ENCODE measurements at regions not wholly inside any gene's neighbourhood (a gene's known extent, or its start where the extent isn't known, plus 50 kb on each side); places are given as distances from the start of the nearest gene placed in this dataset.

GRCh38 chrX:131734621-131735020 lies 190.7 kb downstream of the OR13H1 start:
- no peak for DNase-seq
- no peak for ATAC-seq
- no peak overlapping the region for H3K4me3 Mint-ChIP-seq
- H3K27me3 Mint-ChIP-seq: no peaks in the 10 kb centered on the region
- no peak overlapping the region for H3K27ac Mint-ChIP-seq
- no peaks in the 10 kb centered on the region for H3K4me1 Mint-ChIP-seq
- no peaks in the 10 kb centered on the region for H3K9me3 Mint-ChIP-seq

GRCh38 chrX:131735127-131735526 lies 191.3 kb downstream of the OR13H1 start:
- no peaks in the 10 kb centered on the region for H3K9me3 Mint-ChIP-seq
- H3K27me3 Mint-ChIP-seq: no peaks in the 10 kb centered on the region
- no peak for ATAC-seq
- no peak overlapping the region for H3K27ac Mint-ChIP-seq
- no peak for DNase-seq
- H3K4me3 Mint-ChIP-seq: no peak overlapping the region
- H3K4me1 Mint-ChIP-seq: no peaks in the 10 kb centered on the region

- Mint-ChIP-seq H3K27me3 (no peaks in the 10 kb centered on the region), H3K4me1 (no peaks in the 10 kb centered on the region), H3K4me3 (no peak overlapping the region), H3K9me3 (peaks cover 4 to 8% of the 10 kb centered on the region in 2 donors), H3K27ac (no peak overlapping the region)
- DNase-seq (no peak), ATAC-seq (no peak)
These were observed 195.9 kb downstream of the OR13H1 start for GRCh38 chrX:131739823-131740222.

GRCh38 chrX:131741103-131741581 lies 197.3 kb downstream of the OR13H1 start:
- no peak for ATAC-seq
- Mint-ChIP-seq H3K27me3 (no peaks in the 10 kb centered on the region), H3K4me3 (no peak overlapping the region), H3K9me3 (peaks cover 4 to 8% of the 10 kb centered on the region in 2 donors), H3K27ac (no peak overlapping the region), H3K4me1 (no peaks in the 10 kb centered on the region)
- DNase-seq: no peak

- Mint-ChIP-seq H3K27ac (no peak overlapping the region), H3K4me1 (no peaks in the 10 kb centered on the region), H3K4me3 (no peak overlapping the region), H3K27me3 (no peaks in the 10 kb centered on the region), H3K9me3 (no peaks in the 10 kb centered on the region)
- no peak for ATAC-seq
- DNase-seq: no peak
These were observed 202.1 kb downstream of the OR13H1 start for GRCh38 chrX:131745942-131746489.

- Mint-ChIP-seq H3K4me1 (no peaks in the 10 kb centered on the region), H3K4me3 (no peak overlapping the region), H3K27me3 (no peaks in the 10 kb centered on the region), H3K27ac (no peak overlapping the region), H3K9me3 (no peaks in the 10 kb centered on the region)
- no peak for ATAC-seq
- DNase-seq: no peak
These were observed 202.7 kb downstream of the OR13H1 start for GRCh38 chrX:131746491-131746968.

GRCh38 chrX:131747173-131747572 lies 203.3 kb downstream of the OR13H1 start:
- Mint-ChIP-seq H3K4me3 (no peak overlapping the region), H3K4me1 (no peaks in the 10 kb centered on the region), H3K27ac (no peak overlapping the region), H3K9me3 (no peaks in the 10 kb centered on the region), H3K27me3 (no peaks in the 10 kb centered on the region)
- no peak for DNase-seq
- no peak for ATAC-seq

- Mint-ChIP-seq H3K27me3 (no peaks in the 10 kb centered on the region), H3K9me3 (no peaks in the 10 kb centered on the region), H3K27ac (no peak overlapping the region), H3K4me1 (no peaks in the 10 kb centered on the region), H3K4me3 (no peak overlapping the region)
- DNase-seq: no peak
- ATAC-seq: no peak
These were observed 208.8 kb downstream of the OR13H1 start for GRCh38 chrX:131752493-131753198.

- Mint-ChIP-seq H3K4me1 (no peaks in the 10 kb centered on the region), H3K27me3 (no peaks in the 10 kb centered on the region), H3K27ac (no peak overlapping the region), H3K9me3 (no peaks in the 10 kb centered on the region), H3K4me3 (no peak overlapping the region)
- no peak for DNase-seq
- ATAC-seq: no peak
These were observed 218.9 kb downstream of the OR13H1 start for GRCh38 chrX:131762802-131763234.

- H3K4me3 Mint-ChIP-seq: no peak overlapping the region
- no peaks in the 10 kb centered on the region for H3K9me3 Mint-ChIP-seq
- H3K27me3 Mint-ChIP-seq: no peaks in the 10 kb centered on the region
- DNase-seq (no peak), ATAC-seq (no peak)
- H3K27ac Mint-ChIP-seq: no peak overlapping the region
- H3K4me1 Mint-ChIP-seq: no peaks in the 10 kb centered on the region
These were observed 219.8 kb downstream of the OR13H1 start for GRCh38 chrX:131763674-131764073.

GRCh38 chrX:131764216-131764615 lies 220.3 kb downstream of the OR13H1 start:
- ATAC-seq (no peak), DNase-seq (no peak)
- Mint-ChIP-seq H3K4me1 (no peaks in the 10 kb centered on the region), H3K9me3 (no peaks in the 10 kb centered on the region), H3K27ac (no peak overlapping the region), H3K4me3 (no peak overlapping the region), H3K27me3 (no peaks in the 10 kb centered on the region)

GRCh38 chrX:131778269-131779218 lies 234.7 kb downstream of the OR13H1 start:
- no peaks in the 10 kb centered on the region for H3K4me1 Mint-ChIP-seq
- no peak for ATAC-seq
- H3K27me3 Mint-ChIP-seq: no peaks in the 10 kb centered on the region
- DNase-seq: no peak
- H3K4me3 Mint-ChIP-seq: no peak overlapping the region
- no peaks in the 10 kb centered on the region for H3K9me3 Mint-ChIP-seq
- no peak overlapping the region for H3K27ac Mint-ChIP-seq

GRCh38 chrX:131779306-131779705 lies 235.4 kb downstream of the OR13H1 start:
- no peak overlapping the region for H3K4me3 Mint-ChIP-seq
- no peaks in the 10 kb centered on the region for H3K9me3 Mint-ChIP-seq
- H3K4me1 Mint-ChIP-seq: no peaks in the 10 kb centered on the region
- no peak for ATAC-seq
- no peaks in the 10 kb centered on the region for H3K27me3 Mint-ChIP-seq
- no peak for DNase-seq
- H3K27ac Mint-ChIP-seq: no peak overlapping the region

- no peaks in the 10 kb centered on the region for H3K4me1 Mint-ChIP-seq
- no peak for ATAC-seq
These were observed 235.9 kb downstream of the OR13H1 start for GRCh38 chrX:131779741-131780140.

GRCh38 chrX:131782646-131783045 lies 238.8 kb downstream of the OR13H1 start:
- Mint-ChIP-seq H3K9me3 (no peaks in the 10 kb centered on the region), H3K4me1 (no peaks in the 10 kb centered on the region), H3K27me3 (no peaks in the 10 kb centered on the region), H3K4me3 (no peak overlapping the region), H3K27ac (no peak overlapping the region)
- DNase-seq (no peak), ATAC-seq (no peak)

More at GRCh38 chrX:131779741-131780140, 235.9 kb downstream of the OR13H1 start:
- Mint-ChIP-seq H3K27ac (no peak overlapping the region), H3K9me3 (no peaks in the 10 kb centered on the region), H3K27me3 (no peaks in the 10 kb centered on the region), H3K4me3 (no peak overlapping the region)
- DNase-seq: no peak
